Naive thymus-derived CD8-positive, alpha-beta T cell (primary cell): ENCODE measurements at regions not wholly inside any gene's neighbourhood (a gene's known extent, or its start where the extent isn't known, plus 50 kb on each side); places are given as distances from the start of the nearest gene placed in this dataset.
"Not testable (repeated sequence)": the region's sequence is repeated elsewhere in the genome, so short reads cannot be mapped to it uniquely, and the experiment has no call there.

Experiments used
- ATAC-seq, 2 donors: fragments of 150-1000 bp; cut with Tn5 transposase in 1 of 2; sonication (Bioruptor Pico), chemical (Tn5 transposase) in 1 of 2; 1 replicate in 1 of 2; 2 replicates in 1 of 2; pipeline ENCODE4 v1.10.0; 2021; ENCODE audit warnings: mild to moderate bottlenecking in 2 of 2, moderate library complexity in 2 of 2
- POLR2A ChIA-PET: fragments of 350-600 bp; sonication (Branson Sonifier 250); formaldehyde crosslinking; loops from one replicate; lab custom pipeline; 2021; ENCODE audit warnings: antibody characterized with exemption; lab: Charles Lee
- DNase-seq, 10 donors: peaks; one replicate each; pipeline versions ENCODE4 v3.0.0 to v3.0.0-alpha.2; 2020 to 2022
- H3K27ac Mint-ChIP-seq, 10 donors: one replicate each; pipeline ENCODE4 v1.8.0; 2020 to 2022; ENCODE audit warnings: mild to moderate bottlenecking in 10 of 10, mixed read lengths in 10 of 10, moderate library complexity in 4 of 10, inconsistent platforms in 1 of 10
- H3K27me3 Mint-ChIP-seq, 5 donors: one replicate each; pipeline ENCODE4 v1.8.0; 2021 to 2022; ENCODE audit warnings: mixed read lengths in 5 of 5
- H3K36me3 Mint-ChIP-seq, 3 donors: one replicate each; pipeline ENCODE4 v1.8.0; 2020 to 2022; ENCODE audit warnings: mixed read lengths in 3 of 3, mild to moderate bottlenecking in 2 of 3, inconsistent platforms in 1 of 3
- H3K4me1 Mint-ChIP-seq, 4 donors: one replicate each; pipeline ENCODE4 v1.8.0; 2021 to 2022; ENCODE audit warnings: mixed read lengths in 4 of 4
- H3K4me3 Mint-ChIP-seq, 10 donors: one replicate each; pipeline ENCODE4 v1.8.0; 2020 to 2022; ENCODE audit warnings: mild to moderate bottlenecking in 10 of 10, mixed read lengths in 10 of 10, moderate library complexity in 6 of 10, inconsistent platforms in 1 of 10
- H3K9me3 Mint-ChIP-seq, 9 donors: one replicate each; pipeline ENCODE4 v1.8.0; 2020 to 2022; ENCODE audit warnings: mixed read lengths in 9 of 9, mild to moderate bottlenecking in 3 of 9, inconsistent platforms in 1 of 9, moderate library complexity in 1 of 9

- H3K27me3 Mint-ChIP-seq: no peaks in the 10 kb centered on the region
- POLR2A ChIA-PET: no interaction called here
- peaks cover 0 to 38% (median 11%) of the 10 kb centered on the region in 9 donors for H3K9me3 Mint-ChIP-seq
- H3K27ac Mint-ChIP-seq: no peak overlapping the region
- H3K4me3 Mint-ChIP-seq: no peak overlapping the region
- no peaks in the 10 kb centered on the region for H3K4me1 Mint-ChIP-seq
- DNase-seq (no peak), ATAC-seq (no peak)
- H3K36me3 Mint-ChIP-seq: no peaks in the 10 kb centered on the region
These were observed 763.4 kb downstream of the GBE1 start for GRCh38 chr3:80998022-80998421.

GRCh38 chr3:80997622-80998021 lies 763.8 kb downstream of the GBE1 start:
- DNase-seq (no peak), ATAC-seq (no peak)
- no peaks in the 10 kb centered on the region for H3K4me1 Mint-ChIP-seq
- H3K4me3 Mint-ChIP-seq: no peak overlapping the region
- H3K36me3 Mint-ChIP-seq: no peaks in the 10 kb centered on the region
- H3K27ac Mint-ChIP-seq: no peak overlapping the region
- H3K9me3 Mint-ChIP-seq: peaks cover 0 to 38% (median 11%) of the 10 kb centered on the region in 9 donors
- POLR2A ChIA-PET: no interaction called here
- no peaks in the 10 kb centered on the region for H3K27me3 Mint-ChIP-seq

- POLR2A ChIA-PET: no interaction called here
- Mint-ChIP-seq H3K4me1 (no peaks in the 10 kb centered on the region), H3K27ac (no peak overlapping the region), H3K36me3 (no peaks in the 10 kb centered on the region), H3K27me3 (no peaks in the 10 kb centered on the region), H3K4me3 (no peak overlapping the region), H3K9me3 (peaks cover 0 to 32% (median 12%) of the 10 kb centered on the region in 9 donors)
- DNase-seq (no peak), ATAC-seq (no peak)
These were observed 766.7 kb downstream of the GBE1 start for GRCh38 chr3:80994767-80995166.

GRCh38 chr3:80994085-80994665 lies 767.3 kb downstream of the GBE1 start:
- ATAC-seq (no peak), DNase-seq (no peak)
- H3K27ac Mint-ChIP-seq: no peak overlapping the region
- POLR2A ChIA-PET: no interaction called here
- H3K4me3 Mint-ChIP-seq: no peak overlapping the region
- peaks cover 0 to 32% (median 12%) of the 10 kb centered on the region in 9 donors for H3K9me3 Mint-ChIP-seq
- H3K36me3 Mint-ChIP-seq: no peaks in the 10 kb centered on the region
- no peaks in the 10 kb centered on the region for H3K4me1 Mint-ChIP-seq
- H3K27me3 Mint-ChIP-seq: no peaks in the 10 kb centered on the region

GRCh38 chr3:80993241-80993945 lies 768.1 kb downstream of the GBE1 start:
- POLR2A ChIA-PET: no interaction called here
- Mint-ChIP-seq H3K27ac (no peak overlapping the region), H3K4me3 (no peak overlapping the region), H3K27me3 (no peaks in the 10 kb centered on the region), H3K4me1 (no peaks in the 10 kb centered on the region), H3K9me3 (peaks cover 0 to 32% (median 10%) of the 10 kb centered on the region in 9 donors), H3K36me3 (no peaks in the 10 kb centered on the region)
- no peak for DNase-seq
- ATAC-seq: no peak

- no peak for ATAC-seq
- no peak for DNase-seq
- Mint-ChIP-seq H3K27me3 (no peaks in the 10 kb centered on the region), H3K4me1 (no peaks in the 10 kb centered on the region), H3K36me3 (peaks cover 0 to 6% (median 0%) of the 10 kb centered on the region in 3 donors), H3K4me3 (no peak overlapping the region), H3K9me3 (peaks cover 5 to 35% (median 10%) of the 10 kb centered on the region in 9 donors), H3K27ac (no peak overlapping the region)
- POLR2A ChIA-PET: no interaction called here
These were observed 777.7 kb downstream of the GBE1 start for GRCh38 chr3:80983753-80984152.

- Mint-ChIP-seq H3K36me3 (no peaks in the 10 kb centered on the region), H3K9me3 (peaks cover 0 to 22% (median 6%) of the 10 kb centered on the region in 9 donors), H3K27me3 (no peaks in the 10 kb centered on the region), H3K27ac (no peak overlapping the region), H3K4me3 (no peak overlapping the region), H3K4me1 (no peaks in the 10 kb centered on the region)
- no peak for DNase-seq
- POLR2A ChIA-PET: no interaction called here
- no peak for ATAC-seq
These were observed 783.1 kb downstream of the GBE1 start for GRCh38 chr3:80978216-80978969.

- Mint-ChIP-seq H3K9me3 (peaks cover 3 to 12% (median 7%) of the 10 kb centered on the region in 9 donors), H3K4me1 (no peaks in the 10 kb centered on the region), H3K27ac (no peak overlapping the region), H3K36me3 (no peaks in the 10 kb centered on the region), H3K27me3 (no peaks in the 10 kb centered on the region), H3K4me3 (no peak overlapping the region)
- ATAC-seq (no peak), DNase-seq (no peak)
- POLR2A ChIA-PET: no interaction called here
These were observed 791.2 kb downstream of the GBE1 start for GRCh38 chr3:80970292-80970691.

GRCh38 chr3:80929576-80929975 lies 831.9 kb downstream of the GBE1 start:
- H3K36me3 Mint-ChIP-seq: peaks cover 0 to 5% (median 2%) of the 10 kb centered on the region in 3 donors
- H3K27me3 Mint-ChIP-seq: no peaks in the 10 kb centered on the region
- no peak overlapping the region for H3K4me3 Mint-ChIP-seq
- peaks cover 0 to 24% (median 9%) of the 10 kb centered on the region in 9 donors for H3K9me3 Mint-ChIP-seq
- H3K27ac Mint-ChIP-seq: no peak overlapping the region
- no peaks in the 10 kb centered on the region for H3K4me1 Mint-ChIP-seq
- ATAC-seq (no peak), DNase-seq (no peak)
- POLR2A ChIA-PET: no interaction called here

GRCh38 chr3:80914854-80915253 lies 846.6 kb downstream of the GBE1 start:
- no peak overlapping the region for H3K27ac Mint-ChIP-seq
- no peaks in the 10 kb centered on the region for H3K27me3 Mint-ChIP-seq
- peaks cover 0 to 8% (median 4%) of the 10 kb centered on the region in 9 donors for H3K9me3 Mint-ChIP-seq
- H3K4me3 Mint-ChIP-seq: no peak overlapping the region
- H3K36me3 Mint-ChIP-seq: no peaks in the 10 kb centered on the region
- ATAC-seq (no peak), DNase-seq (no peak)
- H3K4me1 Mint-ChIP-seq: no peaks in the 10 kb centered on the region
- POLR2A ChIA-PET: no interaction called here

GRCh38 chr3:80898211-80898610 lies 863.2 kb downstream of the GBE1 start:
- H3K36me3 Mint-ChIP-seq: no peaks in the 10 kb centered on the region
- H3K9me3 Mint-ChIP-seq: peaks cover 0 to 20% (median 10%) of the 10 kb centered on the region in 9 donors
- DNase-seq: no peak
- no peaks in the 10 kb centered on the region for H3K27me3 Mint-ChIP-seq
- ATAC-seq: no peak
- no peak overlapping the region for H3K27ac Mint-ChIP-seq
- no peak overlapping the region for H3K4me3 Mint-ChIP-seq
- H3K4me1 Mint-ChIP-seq: no peaks in the 10 kb centered on the region
- POLR2A ChIA-PET: no interaction called here

GRCh38 chr3:80897005-80897404 lies 864.4 kb downstream of the GBE1 start:
- H3K27ac Mint-ChIP-seq, ATAC-seq, POLR2A ChIA-PET, H3K4me1 Mint-ChIP-seq, H3K36me3 Mint-ChIP-seq, H3K27me3 Mint-ChIP-seq, DNase-seq, H3K4me3 Mint-ChIP-seq: not testable (repeated sequence)
- H3K9me3 Mint-ChIP-seq: peaks cover 0 to 20% (median 10%) of the 10 kb centered on the region in 9 donors

- Mint-ChIP-seq H3K36me3 (no peaks in the 10 kb centered on the region), H3K9me3 (peaks cover 5 to 36% (median 12%) of the 10 kb centered on the region in 9 donors), H3K27me3 (no peaks in the 10 kb centered on the region), H3K4me3 (no peak overlapping the region), H3K27ac (no peak overlapping the region), H3K4me1 (no peaks in the 10 kb centered on the region)
- no peak for DNase-seq
- POLR2A ChIA-PET: no interaction called here
- ATAC-seq: no peak
These were observed 870.9 kb downstream of the GBE1 start for GRCh38 chr3:80890571-80890970.
